Ishikawa (cell line): ENCODE measurements at regions not wholly inside any gene's neighbourhood (a gene's known extent, or its start where the extent isn't known, plus 50 kb on each side); places are given as distances from the start of the nearest gene placed in this dataset.

Experiments used
- CEBPB ChIP-seq: IDR thresholded peaks from 2 replicates; pipeline ENCODE4 v1.6.1; 2012
- CREB1 ChIP-seq: IDR thresholded peaks from 2 replicates; pipeline ENCODE4 v1.6.1; 2012; ENCODE audit warnings: low read depth
- EGR1 ChIP-seq: IDR thresholded peaks from 2 replicates; pipeline ENCODE4 v1.6.1; 2012
- EP300 ChIP-seq: IDR thresholded peaks from 2 replicates; pipeline ENCODE4 v1.6.1; 2012; ENCODE audit warnings: borderline replicate concordance
- FOXM1 ChIP-seq: IDR thresholded peaks from 2 replicates; pipeline ENCODE4 v1.6.1; 2012; ENCODE audit warnings: low read depth, borderline replicate concordance
- NFIC ChIP-seq: IDR thresholded peaks from 2 replicates; pipeline ENCODE4 v1.6.1; 2012
- TAF1 ChIP-seq: IDR thresholded peaks from 2 replicates; pipeline ENCODE4 v1.6.1; 2012; ENCODE audit warnings: low read depth, mild to moderate bottlenecking
- TCF12 ChIP-seq: IDR thresholded peaks from 2 replicates; pipeline ENCODE4 v1.6.1; 2012; ENCODE audit warnings: low read depth
- TEAD4 ChIP-seq: IDR thresholded peaks from 2 replicates; pipeline ENCODE4 v1.6.1; 2012
- YY1 ChIP-seq: IDR thresholded peaks from 2 replicates; pipeline ENCODE4 v1.6.1; 2012; ENCODE audit warnings: low read depth
- ZBTB7A ChIP-seq: IDR thresholded peaks from 2 replicates; pipeline ENCODE4 v1.6.1; 2012; ENCODE audit warnings: low read depth
- TF ChIP-seq, protein P1 (sequence below): IDR thresholded peaks from 2 replicates; pipeline ENCODE4 v1.6.1; 2012; ENCODE audit warnings: low read depth, mild to moderate bottlenecking
- TF ChIP-seq, protein P2 (sequence below): IDR thresholded peaks from 2 replicates; pipeline ENCODE4 v1.6.1; 2012
- TF ChIP-seq, protein P3 (sequence below): IDR thresholded peaks from 2 replicates; pipeline ENCODE4 v1.6.1; 2012

DNA sequence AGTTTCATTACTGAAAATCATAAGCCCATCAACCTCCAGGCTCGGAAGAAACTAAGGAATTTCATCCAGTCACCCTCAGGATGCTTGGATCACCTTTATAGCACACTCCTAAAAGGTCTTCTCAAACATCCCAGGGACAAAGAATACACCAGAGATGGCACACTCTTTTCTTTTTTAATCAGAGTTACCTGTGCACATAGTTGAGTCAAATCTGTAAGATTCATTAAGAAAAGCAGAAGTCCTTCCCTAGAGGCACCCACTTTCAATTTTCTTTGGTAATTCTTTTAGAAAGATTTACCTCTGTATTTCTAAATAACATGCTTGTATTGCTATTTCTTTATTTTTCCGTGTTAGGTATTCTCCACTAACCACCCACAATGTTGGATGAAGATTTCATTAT is 50.6 kb upstream of the IL6 start:
- TF ChIP-seq TAF1 (no peak), EP300 (no peak), TEAD4 (no peak), NFIC (no peak), FOXM1 (no peak), TCF12 (no peak), EGR1 (no peak), CEBPB (no peak), YY1 (no peak), CREB1 (no peak), ZBTB7A (no peak)
- TF ChIP-seq, protein P1, sequence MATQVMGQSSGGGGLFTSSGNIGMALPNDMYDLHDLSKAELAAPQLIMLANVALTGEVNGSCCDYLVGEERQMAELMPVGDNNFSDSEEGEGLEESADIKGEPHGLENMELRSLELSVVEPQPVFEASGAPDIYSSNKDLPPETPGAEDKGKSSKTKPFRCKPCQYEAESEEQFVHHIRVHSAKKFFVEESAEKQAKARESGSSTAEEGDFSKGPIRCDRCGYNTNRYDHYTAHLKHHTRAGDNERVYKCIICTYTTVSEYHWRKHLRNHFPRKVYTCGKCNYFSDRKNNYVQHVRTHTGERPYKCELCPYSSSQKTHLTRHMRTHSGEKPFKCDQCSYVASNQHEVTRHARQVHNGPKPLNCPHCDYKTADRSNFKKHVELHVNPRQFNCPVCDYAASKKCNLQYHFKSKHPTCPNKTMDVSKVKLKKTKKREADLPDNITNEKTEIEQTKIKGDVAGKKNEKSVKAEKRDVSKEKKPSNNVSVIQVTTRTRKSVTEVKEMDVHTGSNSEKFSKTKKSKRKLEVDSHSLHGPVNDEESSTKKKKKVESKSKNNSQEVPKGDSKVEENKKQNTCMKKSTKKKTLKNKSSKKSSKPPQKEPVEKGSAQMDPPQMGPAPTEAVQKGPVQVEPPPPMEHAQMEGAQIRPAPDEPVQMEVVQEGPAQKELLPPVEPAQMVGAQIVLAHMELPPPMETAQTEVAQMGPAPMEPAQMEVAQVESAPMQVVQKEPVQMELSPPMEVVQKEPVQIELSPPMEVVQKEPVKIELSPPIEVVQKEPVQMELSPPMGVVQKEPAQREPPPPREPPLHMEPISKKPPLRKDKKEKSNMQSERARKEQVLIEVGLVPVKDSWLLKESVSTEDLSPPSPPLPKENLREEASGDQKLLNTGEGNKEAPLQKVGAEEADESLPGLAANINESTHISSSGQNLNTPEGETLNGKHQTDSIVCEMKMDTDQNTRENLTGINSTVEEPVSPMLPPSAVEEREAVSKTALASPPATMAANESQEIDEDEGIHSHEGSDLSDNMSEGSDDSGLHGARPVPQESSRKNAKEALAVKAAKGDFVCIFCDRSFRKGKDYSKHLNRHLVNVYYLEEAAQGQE = no peak
- TF ChIP-seq, protein P2, sequence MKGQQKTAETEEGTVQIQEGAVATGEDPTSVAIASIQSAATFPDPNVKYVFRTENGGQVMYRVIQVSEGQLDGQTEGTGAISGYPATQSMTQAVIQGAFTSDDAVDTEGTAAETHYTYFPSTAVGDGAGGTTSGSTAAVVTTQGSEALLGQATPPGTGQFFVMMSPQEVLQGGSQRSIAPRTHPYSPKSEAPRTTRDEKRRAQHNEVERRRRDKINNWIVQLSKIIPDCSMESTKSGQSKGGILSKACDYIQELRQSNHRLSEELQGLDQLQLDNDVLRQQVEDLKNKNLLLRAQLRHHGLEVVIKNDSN = no peak
- TF ChIP-seq, protein P3, sequence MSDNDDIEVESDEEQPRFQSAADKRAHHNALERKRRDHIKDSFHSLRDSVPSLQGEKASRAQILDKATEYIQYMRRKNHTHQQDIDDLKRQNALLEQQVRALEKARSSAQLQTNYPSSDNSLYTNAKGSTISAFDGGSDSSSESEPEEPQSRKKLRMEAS = no peak

DNA sequence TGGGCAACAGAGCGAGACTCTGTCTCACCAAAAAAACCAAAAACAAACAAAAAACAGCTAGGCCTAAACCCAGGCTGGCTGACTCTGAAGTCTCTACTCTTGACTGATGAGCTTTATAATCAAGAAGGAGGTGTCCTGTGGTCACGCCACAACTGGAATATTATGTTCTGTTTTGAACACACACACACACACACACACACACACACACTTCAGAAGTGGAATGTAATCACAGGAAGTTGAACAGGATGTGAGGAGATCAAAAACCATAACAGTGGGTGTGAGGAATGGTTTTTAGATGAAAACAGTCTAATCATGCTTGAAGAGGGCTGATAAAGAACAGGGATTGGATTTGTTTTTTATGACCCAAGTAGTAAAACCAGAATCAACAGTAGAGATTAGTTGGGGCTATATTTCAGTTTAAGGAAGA is 51.1 kb upstream of the IL6 start:
- TF ChIP-seq EGR1 (no peak), CEBPB (no peak), TCF12 (no peak), FOXM1 (no peak), TEAD4 (no peak)
- TF ChIP-seq, protein P2 = no peak
- TF ChIP-seq, protein P1 = no peak

DNA sequence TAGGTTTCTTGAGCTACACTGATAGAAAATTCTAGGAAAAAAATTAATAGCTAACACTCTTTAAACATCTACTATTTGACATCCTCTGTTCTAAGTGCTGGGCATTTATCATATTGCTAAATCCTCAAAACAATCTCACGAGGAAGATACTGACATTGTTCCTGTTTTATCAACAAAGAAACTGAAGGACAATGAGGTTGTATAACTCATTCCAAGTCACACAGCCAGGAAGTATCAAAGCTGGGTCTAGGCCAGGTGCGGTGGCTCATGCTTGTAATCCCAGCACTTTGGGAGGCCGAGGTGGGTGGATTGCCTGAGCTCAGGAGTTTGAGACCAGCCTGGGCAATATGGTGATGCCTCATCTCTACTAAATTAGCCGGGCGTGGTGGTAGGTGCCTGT is 51.6 kb upstream of the IL6 start:
- TF ChIP-seq TEAD4 = no peak
- TF ChIP-seq, protein P1 = no peak
- TF ChIP-seq FOXM1 = no peak
- TF ChIP-seq, protein P2 = no peak

DNA sequence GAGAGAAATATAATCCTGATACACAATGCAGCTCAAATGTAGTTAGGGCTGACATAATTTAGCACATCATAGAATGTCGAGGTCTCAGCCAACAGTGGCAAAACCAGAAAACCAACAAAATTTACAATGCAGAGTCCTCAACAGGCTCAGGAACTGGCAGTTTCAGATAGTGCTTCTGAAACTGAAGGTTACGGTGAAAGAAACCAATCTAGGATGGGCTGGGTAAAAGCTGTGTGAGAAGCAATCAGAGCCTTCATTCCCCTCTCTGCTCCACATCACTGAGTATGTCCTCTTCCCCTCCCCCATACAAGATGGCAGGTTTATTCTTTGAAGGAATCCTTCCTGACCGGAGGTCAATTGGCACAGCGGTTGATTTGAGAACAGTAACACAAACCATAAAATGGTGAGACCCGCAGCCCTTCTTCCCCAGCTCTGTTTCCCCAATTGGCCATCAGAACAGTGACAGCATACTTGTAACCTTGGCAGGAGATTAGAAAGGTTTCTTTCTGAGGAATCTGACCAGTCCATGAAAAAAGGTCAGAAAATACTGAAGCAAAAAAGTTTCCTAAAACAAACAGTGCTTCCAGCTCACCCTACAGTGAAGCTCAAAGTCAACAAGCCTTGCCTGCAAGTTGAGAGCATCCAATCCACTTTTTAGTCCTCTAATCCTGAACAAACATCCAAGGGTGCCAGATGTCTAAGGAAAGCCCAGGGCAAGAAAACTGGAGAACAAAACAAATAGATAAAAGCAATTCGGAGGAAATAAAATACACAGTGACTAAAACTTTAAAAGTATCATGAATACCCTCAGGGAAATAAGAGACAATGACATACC is 53.9 kb upstream of the IL6 start:
- no peak for TF ChIP-seq NFIC
- TF ChIP-seq CEBPB = no peak
- no peak for TF ChIP-seq CREB1
- no peak for TF ChIP-seq TAF1
- TF ChIP-seq FOXM1 = no peak
- TF ChIP-seq, protein P3 = no peak
- no peak for TF ChIP-seq TCF12
- no peak for TF ChIP-seq EP300
- TF ChIP-seq, protein P2 = no peak
- no peak for TF ChIP-seq TEAD4
